Upper lobe of left lung (tissue), 6 donors: ENCODE measurements at regions not wholly inside any gene's neighbourhood (a gene's known extent, or its start where the extent isn't known, plus 50 kb on each side); places are given as distances from the start of the nearest gene placed in this dataset.

ENCODE experiments used
- ATAC-seq, 2 donors: fragments of 200-7000 bp; cut with Tn5 transposase; one replicate each; pipeline ENCODE4 v1.9.1; 2022; ENCODE audit warnings: mild to moderate bottlenecking in 2 of 2, moderate library complexity in 2 of 2; ENCODE audit not compliant: low FRiP score in 2 of 2
- DNase-seq, 2 donors: peaks; one replicate each; pipeline ENCODE4 v3.0.0-alpha.2; 2019 to 2020
- H3K27ac ChIP-seq, 4 donors: fragments of 200-600 bp; sonication (generic); one replicate each; pipeline ENCODE4 v1.5.1; 2016 to 2019
- H3K27me3 ChIP-seq, 4 donors: fragments of 200-600 bp; sonication (generic); one replicate each; pipeline ENCODE4 v1.5.1; 2017 to 2019
- H3K36me3 ChIP-seq, 4 donors: fragments of 200-600 bp; sonication (generic); one replicate each; pipeline ENCODE4 v1.5.1; 2016 to 2019
- H3K4me1 ChIP-seq, 4 donors: fragments of 200-600 bp; sonication (generic); one replicate each; pipeline ENCODE4 v1.5.1; 2018 to 2019
- H3K4me3 ChIP-seq, 4 donors: fragments of 200-600 bp; sonication (generic); one replicate each; pipeline ENCODE4 v1.5.1; 2017 to 2019; ENCODE audit warnings: mild to moderate bottlenecking in 2 of 4, moderate library complexity in 1 of 4
- H3K9me3 ChIP-seq, 4 donors: fragments of 200-600 bp; sonication (generic); one replicate each; pipeline ENCODE4 v1.5.1; 2018 to 2019
- EP300 ChIP-seq, 4 donors: sonication (generic); formaldehyde crosslinking; IDR thresholded peaks; one replicate each; pipeline ENCODE4 v1.5.1; 2017; ENCODE audit warnings: antibody characterized with exemption in 4 of 4, control low read depth in 2 of 4
- POLR2A ChIP-seq, 4 donors: fragments of 450-650 bp; IDR thresholded peaks; one replicate each; pipeline ENCODE4 v1.5.1; 2016 to 2017; ENCODE audit warnings: antibody characterized with exemption in 4 of 4, mild to moderate bottlenecking in 2 of 4
- POLR2AphosphoS5 ChIP-seq, 2 donors: sonication (generic); formaldehyde crosslinking; IDR thresholded peaks; one replicate each; pipeline ENCODE4 v1.5.1; 2017; ENCODE audit warnings: antibody characterized with exemption in 2 of 2
- WGBS, 2 donors: methylation state at CpG; one replicate each; pipeline ENCODE4 v1.1.5; 2017 to 2018; 5-methylcytosine and 5-hydroxymethylcytosine counted together
- TF ChIP-seq, protein P1 (sequence below), 6 experiments: fragments of 450-650 bp in 4 of 6; fragments of 200-600 bp in 2 of 6; sonication (generic) in 2 of 6; IDR thresholded peaks; one replicate each; pipeline ENCODE4 v1.5.1; 2016 to 2019; ENCODE audit warnings: antibody characterized with exemption in 6 of 6
- donor health status: DM: no; HTN: no; CAD: no; lungs with moderate emphysema.
- donor health status: DM: no; HTN: yes; CAD: no; lungs with severe emphysema.

DNA sequence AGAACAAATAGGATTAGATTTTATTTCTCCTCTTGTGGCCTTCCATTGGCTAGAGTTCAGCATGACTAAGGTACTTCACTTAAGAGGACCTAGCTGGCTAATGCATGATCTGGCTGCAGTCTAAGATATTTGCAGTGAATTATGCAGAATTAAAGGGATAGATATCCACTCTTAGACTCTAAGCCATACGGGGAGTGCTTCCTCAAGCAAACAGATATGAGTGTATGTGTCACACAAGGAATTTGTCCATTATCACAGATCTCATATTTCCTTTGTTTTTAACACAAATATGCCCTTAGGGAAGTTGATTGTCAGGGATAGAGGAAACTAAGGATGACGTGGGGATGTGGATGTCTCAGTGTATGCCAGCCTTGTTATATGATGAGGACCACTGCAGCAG is 88.1 kb upstream of the DHRS4 start:
- Histone ChIP-seq H3K27me3 (no peaks in the 10 kb centered on the region), H3K27ac (no peak overlapping the region), H3K4me1 (no peaks in the 10 kb centered on the region), H3K4me3 (no peak overlapping the region), H3K36me3 (no peaks in the 10 kb centered on the region), H3K9me3 (no peaks in the 10 kb centered on the region)
- 33 to 45% methylated on average over 2 of the region's 2 CpGs for WGBS, 2 donors
- ATAC-seq: no peak
- TF ChIP-seq EP300 (IDR thresholded peaks at IDR 0.05): no peak
- no peak for TF ChIP-seq POLR2A (IDR thresholded peaks at IDR 0.05)
- no peak for TF ChIP-seq POLR2AphosphoS5 (IDR thresholded peaks at IDR 0.05)
- TF ChIP-seq, protein P1, sequence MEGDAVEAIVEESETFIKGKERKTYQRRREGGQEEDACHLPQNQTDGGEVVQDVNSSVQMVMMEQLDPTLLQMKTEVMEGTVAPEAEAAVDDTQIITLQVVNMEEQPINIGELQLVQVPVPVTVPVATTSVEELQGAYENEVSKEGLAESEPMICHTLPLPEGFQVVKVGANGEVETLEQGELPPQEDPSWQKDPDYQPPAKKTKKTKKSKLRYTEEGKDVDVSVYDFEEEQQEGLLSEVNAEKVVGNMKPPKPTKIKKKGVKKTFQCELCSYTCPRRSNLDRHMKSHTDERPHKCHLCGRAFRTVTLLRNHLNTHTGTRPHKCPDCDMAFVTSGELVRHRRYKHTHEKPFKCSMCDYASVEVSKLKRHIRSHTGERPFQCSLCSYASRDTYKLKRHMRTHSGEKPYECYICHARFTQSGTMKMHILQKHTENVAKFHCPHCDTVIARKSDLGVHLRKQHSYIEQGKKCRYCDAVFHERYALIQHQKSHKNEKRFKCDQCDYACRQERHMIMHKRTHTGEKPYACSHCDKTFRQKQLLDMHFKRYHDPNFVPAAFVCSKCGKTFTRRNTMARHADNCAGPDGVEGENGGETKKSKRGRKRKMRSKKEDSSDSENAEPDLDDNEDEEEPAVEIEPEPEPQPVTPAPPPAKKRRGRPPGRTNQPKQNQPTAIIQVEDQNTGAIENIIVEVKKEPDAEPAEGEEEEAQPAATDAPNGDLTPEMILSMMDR (IDR thresholded peaks at IDR 0.05): no peak
- no peak for DNase-seq

DNA sequence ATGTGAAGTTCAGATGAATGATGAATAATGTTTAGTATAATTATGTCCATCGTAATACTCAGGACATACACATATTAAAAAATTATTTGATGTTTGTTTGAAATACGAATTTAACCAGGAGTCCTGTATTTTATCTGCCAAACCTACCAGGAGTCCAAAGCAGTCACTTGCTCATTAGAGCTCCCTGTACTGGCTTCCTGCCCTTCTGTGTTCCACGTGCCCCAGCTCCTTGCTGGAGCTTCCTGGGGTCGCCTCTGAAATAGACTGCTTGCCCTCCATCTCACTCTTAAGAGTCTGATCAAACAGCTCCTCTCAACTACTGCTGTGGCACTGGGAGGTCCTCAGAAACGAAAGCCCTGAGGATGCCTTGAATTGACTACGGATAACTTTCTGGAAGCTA is 87.3 kb upstream of the DHRS4 start:
- Histone ChIP-seq H3K9me3 (no peaks in the 10 kb centered on the region), H3K27me3 (no peaks in the 10 kb centered on the region), H3K27ac (no peak overlapping the region), H3K4me1 (no peaks in the 10 kb centered on the region), H3K4me3 (no peak overlapping the region), H3K36me3 (no peaks in the 10 kb centered on the region)
- TF ChIP-seq POLR2A (IDR thresholded peaks at IDR 0.05): no peak
- TF ChIP-seq, protein P1 (IDR thresholded peaks at IDR 0.05): no peak
- DNase-seq: no peak
- no peak for ATAC-seq
- WGBS, 2 donors: 59 to 69% methylated on average over 6 of the region's 6 CpGs

DNA sequence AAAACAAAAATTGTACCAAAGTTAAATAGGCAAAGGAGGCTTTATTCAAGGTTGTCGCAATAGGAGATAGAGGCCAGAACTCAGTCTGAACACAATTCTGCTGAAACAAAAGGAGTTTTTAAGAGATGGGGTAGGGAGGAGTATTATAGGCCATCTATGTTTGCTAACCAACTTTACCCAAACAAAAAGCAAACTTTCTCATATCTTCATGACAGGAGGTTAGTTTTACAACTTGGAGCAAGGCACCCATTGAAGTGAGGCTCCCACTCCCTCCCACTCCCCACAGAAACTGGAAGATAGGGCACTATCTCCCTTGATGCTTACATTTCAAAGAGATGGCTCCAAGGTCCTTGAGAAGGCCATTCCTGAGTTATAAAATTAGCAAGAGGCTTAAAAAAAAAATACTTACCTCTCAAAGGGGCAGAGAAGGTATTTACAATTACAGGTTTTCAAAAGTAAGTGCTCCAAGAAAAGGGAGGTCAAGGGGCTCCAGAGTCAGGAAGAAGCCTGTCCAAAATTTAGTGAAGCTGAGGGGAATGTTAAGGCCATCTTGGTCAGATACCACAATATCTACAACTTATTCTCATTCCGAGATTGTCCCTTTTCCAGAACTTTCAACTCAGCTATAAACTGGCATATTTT is 84.4 kb upstream of the DHRS4 start:
- DNase-seq: no peak
- Histone ChIP-seq H3K27me3 (no peaks in the 10 kb centered on the region), H3K4me1 (no peaks in the 10 kb centered on the region), H3K4me3 (no peak overlapping the region), H3K9me3 (no peaks in the 10 kb centered on the region), H3K27ac (no peak overlapping the region), H3K36me3 (no peaks in the 10 kb centered on the region)
- WGBS, 2 donors: 87 to 97% methylated on average over 2 of the region's 2 CpGs
- TF ChIP-seq EP300 (IDR thresholded peaks at IDR 0.05) (no peak), POLR2A (IDR thresholded peaks at IDR 0.05) (no peak), POLR2AphosphoS5 (IDR thresholded peaks at IDR 0.05) (no peak)
- TF ChIP-seq, protein P1 (IDR thresholded peaks at IDR 0.05): no peak
- no peak for ATAC-seq

DNA sequence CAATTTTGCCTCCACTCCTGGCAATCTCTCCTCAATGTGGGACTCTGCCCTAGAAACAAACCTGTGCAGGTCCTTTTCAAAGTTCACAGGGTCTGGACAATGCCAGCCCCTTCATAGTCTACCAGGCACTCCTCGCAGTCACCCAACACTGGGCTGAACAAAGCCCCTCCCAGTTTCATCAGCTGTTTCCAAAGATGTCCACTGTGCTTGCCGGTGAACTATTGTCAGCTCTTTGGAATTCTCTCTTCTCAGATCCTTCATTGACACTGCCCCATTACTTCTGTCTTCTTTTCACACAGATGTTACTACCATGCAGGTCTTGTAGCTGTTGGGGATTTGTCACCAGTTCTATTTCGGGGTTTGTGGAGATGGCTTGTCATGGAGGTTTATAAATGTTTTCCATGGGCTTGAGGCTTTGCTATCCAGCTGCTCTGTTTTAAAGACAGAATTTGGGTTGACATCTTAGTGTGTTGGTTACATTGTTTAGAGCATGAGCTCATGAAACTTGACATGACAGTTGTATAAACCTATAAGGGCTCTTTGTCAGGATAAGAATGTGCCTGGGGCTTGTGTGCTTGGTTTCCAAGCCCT is 77.3 kb upstream of the DHRS4 start:
- no peak overlapping the region for H3K27ac ChIP-seq
- no peaks in the 10 kb centered on the region for H3K4me1 ChIP-seq
- no peaks in the 10 kb centered on the region for H3K9me3 ChIP-seq
- 67 to 84% methylated on average over 3 of the region's 3 CpGs for WGBS, 2 donors
- TF ChIP-seq POLR2AphosphoS5 (IDR thresholded peaks at IDR 0.05): no peak
- TF ChIP-seq, protein P1 (IDR thresholded peaks at IDR 0.05): no peak
- TF ChIP-seq EP300 (IDR thresholded peaks at IDR 0.05): no peak
- TF ChIP-seq POLR2A (IDR thresholded peaks at IDR 0.05): no peak
- H3K4me3 ChIP-seq: no peak overlapping the region
- no peaks in the 10 kb centered on the region for H3K36me3 ChIP-seq
- H3K27me3 ChIP-seq: no peaks in the 10 kb centered on the region
- ATAC-seq: no peak
- DNase-seq: no peak

DNA sequence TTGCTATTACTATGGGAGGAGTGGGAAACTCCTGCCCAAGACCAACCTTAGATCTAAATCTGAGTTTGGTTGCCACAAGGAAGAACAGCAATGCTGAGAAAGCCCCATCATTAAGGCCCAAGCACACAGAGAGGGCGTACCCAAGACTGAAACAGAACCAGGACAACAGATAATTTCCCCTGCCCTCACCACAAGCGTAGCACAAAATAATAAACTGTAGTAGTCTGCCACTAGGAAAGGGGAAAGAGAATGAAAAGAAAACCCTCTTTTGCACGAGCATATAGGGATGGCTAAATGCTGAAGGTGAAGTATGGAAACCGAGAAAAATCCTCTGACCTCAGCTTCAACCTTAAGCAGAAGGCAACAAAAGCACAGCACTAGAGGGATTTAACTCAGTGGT is 76.5 kb upstream of the DHRS4 start:
- Histone ChIP-seq H3K36me3 (no peaks in the 10 kb centered on the region), H3K4me1 (no peaks in the 10 kb centered on the region), H3K27ac (no peak overlapping the region), H3K9me3 (no peaks in the 10 kb centered on the region), H3K4me3 (no peak overlapping the region), H3K27me3 (no peaks in the 10 kb centered on the region)
- WGBS, 2 donors: 80 to 84% methylated on average over 4 of the region's 4 CpGs
- TF ChIP-seq EP300 (IDR thresholded peaks at IDR 0.05) (no peak), POLR2A (IDR thresholded peaks at IDR 0.05) (no peak), POLR2AphosphoS5 (IDR thresholded peaks at IDR 0.05) (no peak)
- TF ChIP-seq, protein P1 (IDR thresholded peaks at IDR 0.05): no peak
- DNase-seq: no peak
- ATAC-seq: no peak
